ENCODE measurements at regions not wholly inside any gene's neighbourhood (a gene's known extent, or its start where the extent isn't known, plus 50 kb on each side); places are given as distances from the start of the nearest gene placed in this dataset.

- no peak for TF ChIP-seq POLR2A (IDR thresholded peaks at IDR 0.05; ENCODE audit: low read depth, low read length)
- TF ChIP-seq POLR2AphosphoS5 (IDR thresholded peaks at IDR 0.05; ENCODE audit: low read depth, low read length): no peak
Observed at GRCh38 chr9:13330396-13331004, 51.0 kb upstream of the MPDZ start.

Measured in GM12892 (cell line).